NCI-H69 (cell line): ENCODE measurements at regions not wholly inside any gene's neighbourhood (a gene's known extent, or its start where the extent isn't known, plus 50 kb on each side); places are given as distances from the start of the nearest gene placed in this dataset.
A peak's percentile ranks its signal among the peaks of the same experiment; 100 is the strongest.

ENCODE experiments used
- DNase-seq: peaks from one replicate; lab custom pipeline; 2025; lab: John Stamatoyannopoulos, UW

GRCh38 chr6:95357380-95358020 is 219.8 kb upstream of the MANEA start:
- no peak for DNase-seq

GRCh38 chr6:95364016-95364604 is 213.2 kb upstream of the MANEA start:
- peak; percentile 71 for DNase-seq

- no peak for DNase-seq
Observed at GRCh38 chr6:95365454-95365853, 211.9 kb upstream of the MANEA start.

- DNase-seq: no peak
Observed at GRCh38 chr6:95366414-95366813, 210.9 kb upstream of the MANEA start.

GRCh38 chr6:95383878-95384277 is 193.5 kb upstream of the MANEA start:
- no peak for DNase-seq

GRCh38 chr6:95384988-95385387 is 192.3 kb upstream of the MANEA start:
- DNase-seq: no peak

- DNase-seq: peak; percentile 5
Observed at GRCh38 chr6:95387845-95388244, 189.5 kb upstream of the MANEA start.

GRCh38 chr6:95404777-95405176 is 172.6 kb upstream of the MANEA start:
- no peak for DNase-seq

GRCh38 chr6:95408111-95408510 is 169.2 kb upstream of the MANEA start:
- no peak for DNase-seq

GRCh38 chr6:95410168-95410567 is 167.2 kb upstream of the MANEA start:
- no peak for DNase-seq

- DNase-seq: peak; percentile 7
Observed at GRCh38 chr6:95413789-95414188, 163.5 kb upstream of the MANEA start.

- DNase-seq: peak; percentile 66
Observed at GRCh38 chr6:95417856-95418255, 159.5 kb upstream of the MANEA start.

- DNase-seq: no peak
Observed at GRCh38 chr6:95420792-95421191, 156.5 kb upstream of the MANEA start.

- DNase-seq: peak; percentile 35
Observed at GRCh38 chr6:95423331-95423730, 154.0 kb upstream of the MANEA start.

GRCh38 chr6:95431637-95432228 is 145.6 kb upstream of the MANEA start:
- peak; percentile 64 for DNase-seq

GRCh38 chr6:95439741-95440140 is 137.6 kb upstream of the MANEA start:
- DNase-seq: no peak

- DNase-seq: no peak
Observed at GRCh38 chr6:95448208-95448607, 129.1 kb upstream of the MANEA start.

GRCh38 chr6:95469511-95469910 is 107.8 kb upstream of the MANEA start:
- no peak for DNase-seq

GRCh38 chr6:95478941-95479340 is 98.4 kb upstream of the MANEA start:
- DNase-seq: no peak

- peak; percentile 57 for DNase-seq
Observed at GRCh38 chr6:95487817-95488216, 89.5 kb upstream of the MANEA start.

GRCh38 chr6:95489185-95489863 is 88.0 kb upstream of the MANEA start:
- no peak for DNase-seq

- no peak for DNase-seq
Observed at GRCh38 chr6:95496769-95497426, 80.4 kb upstream of the MANEA start.
